ENCODE measurements at regions not wholly inside any gene's neighbourhood (a gene's known extent, or its start where the extent isn't known, plus 50 kb on each side); places are given as distances from the start of the nearest gene placed in this dataset.
"Not testable (repeated sequence)": the region's sequence is repeated elsewhere in the genome, so short reads cannot be mapped to it uniquely, and the experiment has no call there.

DNA sequence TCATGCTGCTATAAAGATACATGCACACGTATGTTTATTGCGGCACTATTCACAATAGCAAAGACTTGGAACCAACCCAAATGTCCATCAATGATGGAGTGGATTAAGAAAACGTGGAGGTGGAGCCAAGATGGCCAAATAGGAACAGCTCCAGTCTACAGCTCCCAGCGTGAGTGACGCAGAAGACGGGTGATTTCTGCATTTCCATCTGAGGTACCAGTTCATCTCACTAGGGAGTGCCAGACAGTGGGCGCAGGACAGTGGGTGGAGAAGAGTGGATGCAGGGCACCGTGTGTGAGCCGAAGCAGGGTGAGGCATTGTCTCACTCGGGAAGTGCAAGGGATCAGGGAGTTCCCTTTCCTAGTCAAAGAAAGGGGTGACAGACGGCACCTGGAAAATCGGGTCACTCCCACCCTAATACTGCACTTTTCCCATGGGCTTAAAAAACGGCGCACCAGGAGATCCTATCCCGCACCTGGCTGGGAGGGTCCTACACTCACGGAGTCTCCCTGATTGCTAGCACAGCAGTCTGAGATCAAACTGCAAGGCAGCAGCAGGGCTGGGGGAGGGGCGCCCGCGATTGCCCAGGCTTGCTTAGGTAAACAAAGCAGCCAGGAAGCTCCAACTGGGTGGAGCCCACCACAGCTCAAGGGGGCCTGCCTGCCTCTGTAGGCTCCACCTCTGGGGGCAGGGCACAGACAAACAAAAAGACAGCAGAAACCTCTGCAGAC is 435.5 kb upstream of the PIK3R1 start:
- TF ChIP-seq EZH2 (IDR thresholded peaks at IDR 0.05); RAD21 (IDR thresholded peaks at IDR 0.05; ENCODE audit: low read depth); CEBPB (IDR thresholded peaks at IDR 0.05; ENCODE audit: low read depth); POLR2A (IDR thresholded peaks at IDR 0.05; ENCODE audit: borderline replicate concordance, extremely low read depth, insufficient read depth, insufficient read length); SP1 (IDR thresholded peaks at IDR 0.05; ENCODE audit: low read depth); JUND (IDR thresholded peaks at IDR 0.05); ZFX (IDR thresholded peaks at IDR 0.05); SRF (IDR thresholded peaks at IDR 0.05; ENCODE audit: low read depth); POLR2AphosphoS5 (IDR thresholded peaks at IDR 0.05; ENCODE audit: low read depth, low read length): not testable (repeated sequence)
- TF ChIP-seq, protein P1, sequence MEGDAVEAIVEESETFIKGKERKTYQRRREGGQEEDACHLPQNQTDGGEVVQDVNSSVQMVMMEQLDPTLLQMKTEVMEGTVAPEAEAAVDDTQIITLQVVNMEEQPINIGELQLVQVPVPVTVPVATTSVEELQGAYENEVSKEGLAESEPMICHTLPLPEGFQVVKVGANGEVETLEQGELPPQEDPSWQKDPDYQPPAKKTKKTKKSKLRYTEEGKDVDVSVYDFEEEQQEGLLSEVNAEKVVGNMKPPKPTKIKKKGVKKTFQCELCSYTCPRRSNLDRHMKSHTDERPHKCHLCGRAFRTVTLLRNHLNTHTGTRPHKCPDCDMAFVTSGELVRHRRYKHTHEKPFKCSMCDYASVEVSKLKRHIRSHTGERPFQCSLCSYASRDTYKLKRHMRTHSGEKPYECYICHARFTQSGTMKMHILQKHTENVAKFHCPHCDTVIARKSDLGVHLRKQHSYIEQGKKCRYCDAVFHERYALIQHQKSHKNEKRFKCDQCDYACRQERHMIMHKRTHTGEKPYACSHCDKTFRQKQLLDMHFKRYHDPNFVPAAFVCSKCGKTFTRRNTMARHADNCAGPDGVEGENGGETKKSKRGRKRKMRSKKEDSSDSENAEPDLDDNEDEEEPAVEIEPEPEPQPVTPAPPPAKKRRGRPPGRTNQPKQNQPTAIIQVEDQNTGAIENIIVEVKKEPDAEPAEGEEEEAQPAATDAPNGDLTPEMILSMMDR (IDR thresholded peaks at IDR 0.05 in 2 of 3, conservative IDR thresholded peaks at IDR 0.05 in 1 of 3; ENCODE audit: borderline replicate concordance in 1 of 3, insufficient read depth in 1 of 3, low read depth in 2 of 3, low read length in 2 of 3) = not testable (repeated sequence)
- TF ChIP-seq, protein P2, sequence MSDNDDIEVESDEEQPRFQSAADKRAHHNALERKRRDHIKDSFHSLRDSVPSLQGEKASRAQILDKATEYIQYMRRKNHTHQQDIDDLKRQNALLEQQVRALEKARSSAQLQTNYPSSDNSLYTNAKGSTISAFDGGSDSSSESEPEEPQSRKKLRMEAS (IDR thresholded peaks at IDR 0.05) = not testable (repeated sequence)
- TF ChIP-seq, protein P3, sequence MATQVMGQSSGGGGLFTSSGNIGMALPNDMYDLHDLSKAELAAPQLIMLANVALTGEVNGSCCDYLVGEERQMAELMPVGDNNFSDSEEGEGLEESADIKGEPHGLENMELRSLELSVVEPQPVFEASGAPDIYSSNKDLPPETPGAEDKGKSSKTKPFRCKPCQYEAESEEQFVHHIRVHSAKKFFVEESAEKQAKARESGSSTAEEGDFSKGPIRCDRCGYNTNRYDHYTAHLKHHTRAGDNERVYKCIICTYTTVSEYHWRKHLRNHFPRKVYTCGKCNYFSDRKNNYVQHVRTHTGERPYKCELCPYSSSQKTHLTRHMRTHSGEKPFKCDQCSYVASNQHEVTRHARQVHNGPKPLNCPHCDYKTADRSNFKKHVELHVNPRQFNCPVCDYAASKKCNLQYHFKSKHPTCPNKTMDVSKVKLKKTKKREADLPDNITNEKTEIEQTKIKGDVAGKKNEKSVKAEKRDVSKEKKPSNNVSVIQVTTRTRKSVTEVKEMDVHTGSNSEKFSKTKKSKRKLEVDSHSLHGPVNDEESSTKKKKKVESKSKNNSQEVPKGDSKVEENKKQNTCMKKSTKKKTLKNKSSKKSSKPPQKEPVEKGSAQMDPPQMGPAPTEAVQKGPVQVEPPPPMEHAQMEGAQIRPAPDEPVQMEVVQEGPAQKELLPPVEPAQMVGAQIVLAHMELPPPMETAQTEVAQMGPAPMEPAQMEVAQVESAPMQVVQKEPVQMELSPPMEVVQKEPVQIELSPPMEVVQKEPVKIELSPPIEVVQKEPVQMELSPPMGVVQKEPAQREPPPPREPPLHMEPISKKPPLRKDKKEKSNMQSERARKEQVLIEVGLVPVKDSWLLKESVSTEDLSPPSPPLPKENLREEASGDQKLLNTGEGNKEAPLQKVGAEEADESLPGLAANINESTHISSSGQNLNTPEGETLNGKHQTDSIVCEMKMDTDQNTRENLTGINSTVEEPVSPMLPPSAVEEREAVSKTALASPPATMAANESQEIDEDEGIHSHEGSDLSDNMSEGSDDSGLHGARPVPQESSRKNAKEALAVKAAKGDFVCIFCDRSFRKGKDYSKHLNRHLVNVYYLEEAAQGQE (IDR thresholded peaks at IDR 0.05; ENCODE audit: low read depth) = not testable (repeated sequence)
